HCT116 (cell line): ENCODE measurements at regions not wholly inside any gene's neighbourhood (a gene's known extent, or its start where the extent isn't known, plus 50 kb on each side); places are given as distances from the start of the nearest gene placed in this dataset.
"Not testable (repeated sequence)": the region's sequence is repeated elsewhere in the genome, so short reads cannot be mapped to it uniquely, and the experiment has no call there.

Experiments used
- ATAC-seq: fragments of 200-7000 bp; cut with Tn5 transposase; 2 replicates; pipeline ENCODE4 v1.9.1; 2020; ENCODE audit warnings: mild to moderate bottlenecking, moderate library complexity
- BruUV-seq: library from RNA; stranded (reverse); fragments of 400-500 nt; replicated peaks from 2 replicates; lab custom pipeline; 2021; lab: Mats Ljungman, UMichigan
- CTCF ChIA-PET: fragments of 300-600 bp; sonication (Branson Sonifier 250); formaldehyde crosslinking; loops from one replicate; lab custom pipeline; 2021; ENCODE audit warnings: antibody characterized with exemption; lab: Charles Lee
- POLR2A ChIA-PET: fragments of 300-600, 350-600 bp; sonication (Branson Sonifier 250); formaldehyde crosslinking; loops from one replicate; lab custom pipeline; 2021; ENCODE audit warnings: antibody characterized with exemption; lab: Charles Lee
- RAD21 ChIA-PET, 2 experiments: fragments of 300-600 bp; sonication (Branson Sonifier 250); formaldehyde crosslinking; loops; one replicate each; lab custom pipeline; 2023; ENCODE audit warnings: low total read pairs in 2 of 2; ENCODE audit not compliant: uncharacterized antibody in 2 of 2, unreplicated experiment in 2 of 2, low non-redundant PET in 1 of 2; lab: Charles Lee
- DNase-seq: peaks from one replicate; pipeline ENCODE4 v3.0.0-alpha.2; 2010; ENCODE audit warnings: low read depth, low spot score
- H2AFZ ChIP-seq: fragments of 200-600 bp; shearing (Covaris generic), sonication (generic); 2 replicates; pipeline ENCODE4 v1.6.1; 2017; ENCODE audit warnings: low read depth, mixed run types, mixed read lengths, antibody characterized with exemption, low read length; ENCODE audit not compliant: poor library complexity, severe bottlenecking
- H3K27ac ChIP-seq: 2 replicates; pipeline ENCODE4 v1.5.1; 2012; ENCODE audit warnings: low read depth, low read length
- H3K27me3 ChIP-seq: fragments of 200-600 bp; sonication (generic); 2 replicates; pipeline ENCODE4 v1.6.1; 2016; ENCODE audit warnings: mixed run types, low read length, mixed read lengths; ENCODE audit not compliant: insufficient read depth
- H3K36me3 ChIP-seq, 2 experiments: fragments of 200-500 bp in 1 of 2; fragments of 200-600 bp in 1 of 2; sonication (Bioruptor generic) in 1 of 2; sonication (generic) in 1 of 2; 2 replicates each; pipeline versions ENCODE4 v1.5.1 to v1.6.1; 2014 to 2016; ENCODE audit warnings: low read length in 2 of 2, inconsistent platforms in 1 of 2, mixed read lengths in 1 of 2, mixed run types in 1 of 2; ENCODE audit not compliant: insufficient read depth in 2 of 2, control insufficient read depth in 1 of 2
- H3K4me1 ChIP-seq, 2 experiments: fragments of 200-600 bp in 1 of 2; sonication (generic) in 1 of 2; 2 replicates each; pipeline versions ENCODE4 v1.5.1 to v1.6.1; 2012 to 2017; ENCODE audit warnings: low read length in 2 of 2, inconsistent platforms in 1 of 2, mild to moderate bottlenecking in 1 of 2, mixed read lengths in 1 of 2, mixed run types in 1 of 2, moderate library complexity in 1 of 2; ENCODE audit not compliant: insufficient read depth in 2 of 2, control insufficient read depth in 1 of 2
- H3K4me2 ChIP-seq: fragments of 200-600 bp; sonication (generic); 2 replicates; pipeline ENCODE4 v1.6.1; 2017; ENCODE audit warnings: mixed run types, low read length, mixed read lengths
- H3K4me3 ChIP-seq, 2 experiments: fragments of 200-600 bp in 1 of 2; sonication (generic) in 1 of 2; replicated peaks in 1 of 2; 2 replicates each; pipeline ENCODE4 v1.5.1; 2011 to 2016; ENCODE audit warnings: low read length in 2 of 2, control low read depth in 1 of 2, low read depth in 1 of 2, mild to moderate bottlenecking in 1 of 2, mixed read lengths in 1 of 2, mixed run types in 1 of 2
- H3K79me2 ChIP-seq: fragments of 200-600 bp; sonication (generic); 2 replicates; pipeline ENCODE4 v1.6.1; 2017; ENCODE audit warnings: mild to moderate bottlenecking, mixed run types, low read length, moderate library complexity, mixed read lengths; ENCODE audit not compliant: insufficient read depth
- H3K9ac ChIP-seq: fragments of 200-600 bp; sonication (generic); 2 replicates; pipeline ENCODE4 v1.6.1; 2016; ENCODE audit warnings: low read length, mixed read lengths
- H3K9me2 ChIP-seq: fragments of 200-600 bp; sonication (generic), shearing (Covaris generic); 2 replicates; pipeline ENCODE4 v1.6.1; 2017; ENCODE audit warnings: mixed run types, mild to moderate bottlenecking, moderate library complexity; ENCODE audit not compliant: insufficient read depth
- H3K9me3 ChIP-seq, 2 experiments: fragments of 200-500 bp in 1 of 2; fragments of 200-600 bp in 1 of 2; sonication (Bioruptor generic) in 1 of 2; sonication (generic) in 1 of 2; 2 replicates each; pipeline ENCODE4 v1.6.1; 2014 to 2017; ENCODE audit warnings: low read length in 2 of 2, mixed read lengths in 2 of 2, inconsistent platforms in 1 of 2, low read depth in 1 of 2, mild to moderate bottlenecking in 1 of 2, mixed run types in 1 of 2, moderate library complexity in 1 of 2; ENCODE audit not compliant: control insufficient read depth in 1 of 2, insufficient read depth in 1 of 2
- H4K20me1 ChIP-seq: fragments of 200-600 bp; sonication (generic), shearing (Covaris generic); 2 replicates; pipeline ENCODE4 v1.6.1; 2017; ENCODE audit warnings: mixed run types, mild to moderate bottlenecking, moderate library complexity; ENCODE audit not compliant: insufficient read depth
- CBX3 ChIP-seq: IDR thresholded peaks from 2 replicates; pipeline ENCODE4 v1.6.1; 2012; ENCODE audit warnings: low read depth
- CTCF ChIP-seq, 3 experiments: fragments of 200-600 bp in 1 of 3; sonication (generic) in 1 of 3; IDR thresholded peaks in 2 of 3; conservative IDR thresholded peaks in 1 of 3; 2 replicates each; pipeline ENCODE4 v1.5.1; 2012 to 2017; ENCODE audit warnings: low read depth in 2 of 3, low read length in 2 of 3, antibody characterized with exemption in 1 of 3, borderline replicate concordance in 1 of 3, control low read depth in 1 of 3, mild to moderate bottlenecking in 1 of 3, mixed read lengths in 1 of 3, mixed run types in 1 of 3, moderate library complexity in 1 of 3; ENCODE audit not compliant: insufficient read depth in 1 of 3
- EGR1 ChIP-seq: IDR thresholded peaks from 2 replicates; pipeline ENCODE4 v1.6.1; 2012; ENCODE audit warnings: low read depth
- EZH2 ChIP-seq: fragments of 200-600 bp; sonication (generic); IDR thresholded peaks from 2 replicates; pipeline ENCODE4 v1.6.1; 2017; ENCODE audit warnings: antibody characterized with exemption, mixed run types
- SIN3A ChIP-seq: IDR thresholded peaks from 2 replicates; pipeline ENCODE4 v1.6.1; 2012; ENCODE audit warnings: low read depth
- SP1 ChIP-seq: IDR thresholded peaks from 2 replicates; pipeline ENCODE4 v1.6.1; 2012; ENCODE audit warnings: low read depth
- SRF ChIP-seq: IDR thresholded peaks from 2 replicates; pipeline ENCODE4 v1.6.1; 2012; ENCODE audit warnings: low read depth
- TCF7L2 ChIP-seq: IDR thresholded peaks from 2 replicates; pipeline ENCODE4 v1.7.0; 2011; ENCODE audit warnings: borderline replicate concordance, inconsistent platforms; ENCODE audit not compliant: insufficient read depth, insufficient read length; ENCODE audit errors: extremely low read depth
- YY1 ChIP-seq: IDR thresholded peaks from 2 replicates; pipeline ENCODE4 v1.6.1; 2011; ENCODE audit warnings: low read length, low read depth, moderate library complexity, mild to moderate bottlenecking; ENCODE audit not compliant: insufficient replicate concordance; ENCODE audit errors: extremely low read depth
- intact Hi-C: fragments of 100-400 bp; cut with micrococcal nuclease; formaldehyde crosslinking; loops from 2 replicates; pipeline ENCODE4 v1.10.0; 2022

GRCh38 chr6:152824666-152825065 lies 74.1 kb downstream of the VIP start (continued):
- TF ChIP-seq TCF7L2 = no peak
- no peak for TF ChIP-seq SIN3A
- no peak for TF ChIP-seq CBX3
- TF ChIP-seq SP1 = no peak
- TF ChIP-seq EGR1 = no peak
- TF ChIP-seq SRF = no peak
- no peak for TF ChIP-seq EZH2
- TF ChIP-seq CTCF (IDR thresholded peaks at IDR 0.05 in 2 of 3, conservative IDR thresholded peaks at IDR 0.05 in 1 of 3; ENCODE audit: borderline replicate concordance in 1 of 3, insufficient read depth in 1 of 3, low read depth in 2 of 3, low read length in 2 of 3) = no peak

GRCh38 chr6:152828431-152828830 lies 77.8 kb downstream of the VIP start:
- no peaks in the 10 kb centered on the region for H3K79me2 ChIP-seq
- no peak overlapping the region for H3K9ac ChIP-seq
- H3K4me2 ChIP-seq = no peak overlapping the region
- no peak overlapping the region for H2AFZ ChIP-seq
- ChIA-PET POLR2A (no interaction called here), CTCF (no interaction called here), RAD21 (no interaction called here)
- BruUV-seq = no TSS peak
- intact Hi-C loops = no loop called here
- no peaks in the 10 kb centered on the region for H3K4me1 ChIP-seq
- ATAC-seq (no peak), DNase-seq (no peak)
- no peaks in the 10 kb centered on the region for H4K20me1 ChIP-seq
- H3K9me2 ChIP-seq = no peaks in the 10 kb centered on the region; the same call in 1 of the 2 replicates
- H3K9me3 ChIP-seq = no peaks in the 10 kb centered on the region
- peaks cover 4% of the 10 kb centered on the region; the same call in 1 of the 2 replicates for H3K27me3 ChIP-seq
- TF ChIP-seq YY1 (no peak), SIN3A (no peak)
- H3K4me3 ChIP-seq = no peak overlapping the region
- H3K36me3 ChIP-seq = no peaks in the 10 kb centered on the region
- no peak overlapping the region for H3K27ac ChIP-seq

GRCh38 chr6:152834366-152834765 lies 83.8 kb downstream of the VIP start:
- H3K4me1 ChIP-seq = not testable (repeated sequence)

More at GRCh38 chr6:152834366-152834765, 83.8 kb downstream of the VIP start:
- POLR2A ChIA-PET, H2AFZ ChIP-seq, BruUV-seq, H3K9me3 ChIP-seq, H3K9me2 ChIP-seq, H3K4me2 ChIP-seq, ATAC-seq, DNase-seq, H3K27ac ChIP-seq, RAD21 ChIA-PET, H3K79me2 ChIP-seq, H4K20me1 ChIP-seq, H3K9ac ChIP-seq, H3K36me3 ChIP-seq, H3K4me3 ChIP-seq, intact Hi-C loops: not testable (repeated sequence)
- peaks cover 12% of the 10 kb centered on the region; the same call in 1 of the 2 replicates for H3K27me3 ChIP-seq
- CTCF ChIA-PET = interaction anchor here (1.1 kb wide), 1 partner anchor 120 kb away, joined by 3 read pairs; no protein-coding TSS in a partner anchor
